Astrocyte (in vitro differentiated cells and primary cell): ENCODE measurements at regions not wholly inside any gene's neighbourhood (a gene's known extent, or its start where the extent isn't known, plus 50 kb on each side); places are given as distances from the start of the nearest gene placed in this dataset.

Experiments
- DNase-seq: peaks from one replicate; pipeline ENCODE4 v3.0.0-alpha.2; 2010; ENCODE audit warnings: low read depth
- FAIRE-seq: peaks from 2 replicates; lab custom pipeline; 2011; peaks lifted over from hg19 to GRCh38; lab: Jason Lieb, UNC
- H2AFZ ChIP-seq: 2 replicates; pipeline ENCODE4 v1.6.0; 2012; ENCODE audit warnings: low read depth, low read length, inconsistent platforms
- H3K27ac ChIP-seq: 2 replicates; pipeline ENCODE4 v1.5.1; 2011; ENCODE audit warnings: low read depth, low read length, inconsistent platforms
- H3K27me3 ChIP-seq: 2 replicates; pipeline ENCODE4 v1.6.0; 2011; ENCODE audit warnings: low read length, inconsistent platforms; ENCODE audit not compliant: insufficient read depth
- H3K36me3 ChIP-seq: 2 replicates; pipeline ENCODE4 v1.5.1; 2011; ENCODE audit warnings: low read length, inconsistent platforms; ENCODE audit not compliant: insufficient read depth
- H3K4me1 ChIP-seq: 2 replicates; pipeline ENCODE4 v1.5.1; 2011; ENCODE audit warnings: low read length, inconsistent platforms; ENCODE audit not compliant: insufficient read depth
- H3K4me2 ChIP-seq: 2 replicates; pipeline ENCODE4 v1.6.0; 2012; ENCODE audit warnings: low read length, inconsistent platforms
- H3K4me3 ChIP-seq: 2 replicates; pipeline ENCODE4 v1.5.1; 2011; ENCODE audit warnings: low read depth, mild to moderate bottlenecking, low read length, inconsistent platforms; ENCODE audit not compliant: insufficient read depth
- H3K79me2 ChIP-seq: 2 replicates; pipeline ENCODE4 v1.6.0; 2012; ENCODE audit warnings: mild to moderate bottlenecking, low read length, inconsistent platforms; ENCODE audit not compliant: insufficient read depth
- H3K9ac ChIP-seq: 2 replicates; pipeline ENCODE4 v1.6.0; 2012; ENCODE audit warnings: mild to moderate bottlenecking, low read length, inconsistent platforms
- H3K9me3 ChIP-seq: 2 replicates; pipeline ENCODE4 v1.5.1; 2012; ENCODE audit warnings: low read depth, mild to moderate bottlenecking, low read length, inconsistent platforms; ENCODE audit not compliant: insufficient read depth
- H4K20me1 ChIP-seq: 2 replicates; pipeline ENCODE4 v1.6.0; 2012; ENCODE audit warnings: low read length, inconsistent platforms; ENCODE audit not compliant: insufficient read depth
- H3K27ac Mint-ChIP-seq: one replicate; pipeline ENCODE4 v1.8.0; 2021; ENCODE audit warnings: mild to moderate bottlenecking, mixed read lengths; ENCODE audit not compliant: unreplicated experiment
- H3K27me3 Mint-ChIP-seq: one replicate; pipeline ENCODE4 v1.8.0; 2021; ENCODE audit warnings: low read depth, mixed read lengths; ENCODE audit not compliant: unreplicated experiment
- H3K36me3 Mint-ChIP-seq: one replicate; pipeline ENCODE4 v1.8.0; 2021; ENCODE audit warnings: low read depth, mixed read lengths; ENCODE audit not compliant: unreplicated experiment
- H3K4me1 Mint-ChIP-seq: one replicate; pipeline ENCODE4 v1.8.0; 2021; ENCODE audit warnings: low read depth, mixed read lengths; ENCODE audit not compliant: unreplicated experiment
- H3K4me3 Mint-ChIP-seq: one replicate; pipeline ENCODE4 v1.8.0; 2021; ENCODE audit warnings: mild to moderate bottlenecking, moderate library complexity, mixed read lengths; ENCODE audit not compliant: unreplicated experiment
- H3K9me3 Mint-ChIP-seq: one replicate; pipeline ENCODE4 v1.8.0; 2021; ENCODE audit warnings: mild to moderate bottlenecking, mixed read lengths; ENCODE audit not compliant: unreplicated experiment
- CTCF ChIP-seq: IDR thresholded peaks from 2 replicates; pipeline ENCODE4 v1.5.1; 2011; ENCODE audit warnings: low read depth, mild to moderate bottlenecking, inconsistent platforms, low read length, moderate library complexity; ENCODE audit not compliant: insufficient read depth
- EZH2 ChIP-seq: IDR thresholded peaks from 2 replicates; pipeline ENCODE4 v1.6.1; 2012; ENCODE audit warnings: mild to moderate bottlenecking, low read length, inconsistent platforms; ENCODE audit not compliant: insufficient read depth

- Mint-ChIP-seq H3K27ac (no peak overlapping the region), H3K4me1 (peaks cover 12% of the 10 kb centered on the region), H3K9me3 (peaks cover 8% of the 10 kb centered on the region), H3K27me3 (no peaks in the 10 kb centered on the region), H3K36me3 (peaks cover 1% of the 10 kb centered on the region), H3K4me3 (no peak overlapping the region)
- FAIRE-seq (no peak), DNase-seq (no peak)
- Histone ChIP-seq H2AFZ (no peak overlapping the region), H3K9me3 (no peaks in the 10 kb centered on the region), H3K4me2 (no peak overlapping the region), H3K4me1 (peaks cover 6% of the 10 kb centered on the region), H4K20me1 (no peaks in the 10 kb centered on the region), H3K36me3 (no peaks in the 10 kb centered on the region), H3K27me3 (no peaks in the 10 kb centered on the region), H3K9ac (no peak overlapping the region), H3K27ac (no peak overlapping the region), H3K79me2 (no peaks in the 10 kb centered on the region), H3K4me3 (no peak overlapping the region)
- TF ChIP-seq CTCF = no peak
- TF ChIP-seq EZH2 = no peak
Observed at GRCh38 chr9:81381694-81382093, 307.7 kb downstream of the TLE1 start.

- peaks cover 12% of the 10 kb centered on the region for H3K4me1 Mint-ChIP-seq
- Histone ChIP-seq H3K9me3 (no peaks in the 10 kb centered on the region), H3K79me2 (no peaks in the 10 kb centered on the region), H4K20me1 (no peaks in the 10 kb centered on the region), H3K27me3 (no peaks in the 10 kb centered on the region), H3K4me3 (no peak overlapping the region), H3K4me1 (peaks cover 6% of the 10 kb centered on the region), H3K27ac (no peak overlapping the region), H3K9ac (no peak overlapping the region), H3K4me2 (no peak overlapping the region), H3K36me3 (no peaks in the 10 kb centered on the region), H2AFZ (no peak overlapping the region)
- TF ChIP-seq EZH2 (no peak), CTCF (no peak)
- FAIRE-seq (no peak), DNase-seq (no peak)
- no peak overlapping the region for H3K4me3 Mint-ChIP-seq
- peaks cover 8% of the 10 kb centered on the region for H3K9me3 Mint-ChIP-seq
- peaks cover 1% of the 10 kb centered on the region for H3K36me3 Mint-ChIP-seq
- no peak overlapping the region for H3K27ac Mint-ChIP-seq
- no peaks in the 10 kb centered on the region for H3K27me3 Mint-ChIP-seq
Observed at GRCh38 chr9:81380504-81381359, 308.6 kb downstream of the TLE1 start.

- peak; percentile 45 for DNase-seq
- Histone ChIP-seq H3K4me2 (no peak overlapping the region), H3K4me3 (no peak overlapping the region), H2AFZ (no peak overlapping the region), H3K27ac (no peak overlapping the region), H3K4me1 (peaks cover 11% of the 10 kb centered on the region), H3K36me3 (no peaks in the 10 kb centered on the region), H3K9ac (no peak overlapping the region), H3K79me2 (no peaks in the 10 kb centered on the region), H3K9me3 (no peaks in the 10 kb centered on the region), H4K20me1 (no peaks in the 10 kb centered on the region), H3K27me3 (no peaks in the 10 kb centered on the region)
- Mint-ChIP-seq H3K27me3 (no peaks in the 10 kb centered on the region), H3K4me1 (peaks cover 18% of the 10 kb centered on the region), H3K36me3 (peaks cover 1% of the 10 kb centered on the region), H3K4me3 (no peak overlapping the region), H3K27ac (no peak overlapping the region), H3K9me3 (peaks cover 8% of the 10 kb centered on the region)
- no peak for FAIRE-seq
- TF ChIP-seq CTCF = no peak
- TF ChIP-seq EZH2 = no peak
Observed at GRCh38 chr9:81379655-81380054, 309.7 kb downstream of the TLE1 start.
